Peyer's patch (tissue), 4 donors: ENCODE measurements at regions not wholly inside any gene's neighbourhood (a gene's known extent, or its start where the extent isn't known, plus 50 kb on each side); places are given as distances from the start of the nearest gene placed in this dataset.

Source experiments
- POLR2A ChIP-seq, 2 donors: fragments of 450-650 bp; IDR thresholded peaks; one replicate each; pipeline ENCODE4 v1.5.1; 2017; ENCODE audit warnings: antibody characterized with exemption in 2 of 2, mild to moderate bottlenecking in 2 of 2, moderate library complexity in 2 of 2
- TF ChIP-seq, protein P1 (sequence below), 6 experiments: fragments of 450-650 bp in 4 of 6; fragments of 200-600 bp in 2 of 6; sonication (generic) in 1 of 6; IDR thresholded peaks; one replicate each; pipeline ENCODE4 v1.5.1; 2017 to 2019; ENCODE audit warnings: antibody characterized with exemption in 6 of 6, mild to moderate bottlenecking in 3 of 6, moderate library complexity in 1 of 6

GRCh38 chr2:9781252-9781651 is 62.0 kb upstream of the TAF1B start:
- TF ChIP-seq POLR2A (IDR thresholded peaks at IDR 0.05): no peak
- TF ChIP-seq, protein P1, sequence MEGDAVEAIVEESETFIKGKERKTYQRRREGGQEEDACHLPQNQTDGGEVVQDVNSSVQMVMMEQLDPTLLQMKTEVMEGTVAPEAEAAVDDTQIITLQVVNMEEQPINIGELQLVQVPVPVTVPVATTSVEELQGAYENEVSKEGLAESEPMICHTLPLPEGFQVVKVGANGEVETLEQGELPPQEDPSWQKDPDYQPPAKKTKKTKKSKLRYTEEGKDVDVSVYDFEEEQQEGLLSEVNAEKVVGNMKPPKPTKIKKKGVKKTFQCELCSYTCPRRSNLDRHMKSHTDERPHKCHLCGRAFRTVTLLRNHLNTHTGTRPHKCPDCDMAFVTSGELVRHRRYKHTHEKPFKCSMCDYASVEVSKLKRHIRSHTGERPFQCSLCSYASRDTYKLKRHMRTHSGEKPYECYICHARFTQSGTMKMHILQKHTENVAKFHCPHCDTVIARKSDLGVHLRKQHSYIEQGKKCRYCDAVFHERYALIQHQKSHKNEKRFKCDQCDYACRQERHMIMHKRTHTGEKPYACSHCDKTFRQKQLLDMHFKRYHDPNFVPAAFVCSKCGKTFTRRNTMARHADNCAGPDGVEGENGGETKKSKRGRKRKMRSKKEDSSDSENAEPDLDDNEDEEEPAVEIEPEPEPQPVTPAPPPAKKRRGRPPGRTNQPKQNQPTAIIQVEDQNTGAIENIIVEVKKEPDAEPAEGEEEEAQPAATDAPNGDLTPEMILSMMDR (IDR thresholded peaks at IDR 0.05): no peak
